Mesenchymal stem cell (in vitro differentiated cells and primary cell): ENCODE measurements at regions not wholly inside any gene's neighbourhood (a gene's known extent, or its start where the extent isn't known, plus 50 kb on each side); places are given as distances from the start of the nearest gene placed in this dataset.

Experiments used
- DNase-seq: peaks from one replicate; pipeline ENCODE4 v3.0.0-alpha.2; 2013
- H2AFZ ChIP-seq: one replicate; pipeline ENCODE4 v1.6.1; 2013; ENCODE audit warnings: low read depth, mild to moderate bottlenecking, control low read depth, inconsistent platforms, low read length, moderate library complexity
- H2AK5ac ChIP-seq: 2 replicates; pipeline ENCODE4 v1.6.1; 2013; ENCODE audit warnings: low read length, moderate library complexity, mild to moderate bottlenecking, inconsistent platforms; ENCODE audit not compliant: severe bottlenecking
- H2BK120ac ChIP-seq: one replicate; pipeline ENCODE4 v1.6.1; 2013; ENCODE audit warnings: low read depth, mild to moderate bottlenecking, inconsistent platforms, low read length, moderate library complexity
- H2BK12ac ChIP-seq, 2 experiments: one replicate each; pipeline ENCODE4 v1.6.1; 2013; ENCODE audit warnings: inconsistent platforms in 2 of 2, low read length in 2 of 2, mild to moderate bottlenecking in 2 of 2, moderate library complexity in 2 of 2, control low read depth in 1 of 2
- H2BK15ac ChIP-seq: one replicate; pipeline ENCODE4 v1.6.1; 2013; ENCODE audit warnings: mild to moderate bottlenecking, low read depth, inconsistent platforms; ENCODE audit not compliant: poor library complexity, severe bottlenecking
- H2BK5ac ChIP-seq: 2 replicates; pipeline ENCODE4 v1.6.1; 2013; ENCODE audit warnings: low read depth, mild to moderate bottlenecking, low read length, control low read depth, inconsistent platforms; ENCODE audit not compliant: poor library complexity, severe bottlenecking
- H3K14ac ChIP-seq, 2 experiments: one replicate each; pipeline ENCODE4 v1.6.1; 2013; ENCODE audit warnings: inconsistent platforms in 2 of 2, low read length in 2 of 2, control low read depth in 1 of 2, mild to moderate bottlenecking in 1 of 2, moderate library complexity in 1 of 2
- H3K18ac ChIP-seq, 2 experiments: one replicate each; pipeline ENCODE4 v1.6.1; 2013; ENCODE audit warnings: inconsistent platforms in 2 of 2, low read length in 2 of 2, control low read depth in 1 of 2, low read depth in 1 of 2, mild to moderate bottlenecking in 1 of 2
- H3K23ac ChIP-seq, 2 experiments: one replicate each; pipeline ENCODE4 v1.6.1; 2013; ENCODE audit warnings: inconsistent platforms in 2 of 2, low read length in 2 of 2, mild to moderate bottlenecking in 2 of 2, moderate library complexity in 2 of 2, control low read depth in 1 of 2
- H3K27ac ChIP-seq: 2 replicates; pipeline ENCODE4 v1.5.1; 2013; ENCODE audit warnings: mild to moderate bottlenecking, moderate library complexity, low read length, control low read depth, inconsistent platforms; ENCODE audit not compliant: poor library complexity, severe bottlenecking
- H3K27me3 ChIP-seq, 2 experiments: 2 replicates each; pipeline versions ENCODE4 v1.6.1 to v1.7.0; 2013; ENCODE audit warnings: low read length in 2 of 2, mild to moderate bottlenecking in 2 of 2, moderate library complexity in 2 of 2, control low read depth in 1 of 2, inconsistent platforms in 1 of 2; ENCODE audit not compliant: control insufficient read depth in 1 of 2, insufficient read depth in 1 of 2
- H3K36me3 ChIP-seq, 2 experiments: 2 replicates each; pipeline versions ENCODE4 v1.6.1 to v1.7.0; 2013; ENCODE audit warnings: low read length in 2 of 2, control low read depth in 1 of 2, inconsistent platforms in 1 of 2, low read depth in 1 of 2, mild to moderate bottlenecking in 1 of 2; ENCODE audit not compliant: insufficient read depth in 2 of 2, control insufficient read depth in 1 of 2
- H3K4ac ChIP-seq, 2 experiments: one replicate each; pipeline ENCODE4 v1.6.1; 2013; ENCODE audit warnings: inconsistent platforms in 2 of 2, low read length in 2 of 2, mild to moderate bottlenecking in 2 of 2, moderate library complexity in 2 of 2, control low read depth in 1 of 2, low read depth in 1 of 2
- H3K4me1 ChIP-seq: 2 replicates; pipeline ENCODE4 v1.6.1; 2013; ENCODE audit warnings: low read depth, low read length, control low read depth; ENCODE audit not compliant: control insufficient read depth, insufficient read depth
- H3K4me2 ChIP-seq: 2 replicates; pipeline ENCODE4 v1.6.1; 2013; ENCODE audit warnings: low read length, mild to moderate bottlenecking, inconsistent platforms; ENCODE audit not compliant: poor library complexity, severe bottlenecking
- H3K4me3 ChIP-seq, 2 experiments: 2 replicates each; pipeline versions ENCODE4 v1.5.1 to v1.7.0; 2013; ENCODE audit warnings: low read length in 2 of 2, mild to moderate bottlenecking in 2 of 2, control low read depth in 1 of 2, low read depth in 1 of 2; ENCODE audit not compliant: insufficient read depth in 1 of 2
- H3K79me1 ChIP-seq: replicated peaks from 2 replicates; pipeline ENCODE4 v1.6.1; 2013; ENCODE audit warnings: mild to moderate bottlenecking, control low read depth, low read length, inconsistent platforms; ENCODE audit not compliant: poor library complexity, severe bottlenecking
- H3K9ac ChIP-seq: 2 replicates; pipeline ENCODE4 v1.7.0; 2013; ENCODE audit warnings: mild to moderate bottlenecking, low read length, moderate library complexity
- H3K9me3 ChIP-seq: 2 replicates; pipeline ENCODE4 v1.7.0; 2013; ENCODE audit warnings: mild to moderate bottlenecking, low read length; ENCODE audit not compliant: control insufficient read depth
- H4K8ac ChIP-seq: one replicate; pipeline ENCODE4 v1.6.1; 2013; ENCODE audit warnings: inconsistent platforms, mild to moderate bottlenecking, low read length, moderate library complexity
- H4K91ac ChIP-seq: one replicate; pipeline ENCODE4 v1.6.1; 2013; ENCODE audit warnings: mild to moderate bottlenecking, low read length, inconsistent platforms
- WGBS: methylation state at CpG from one replicate; pipeline ENCODE4 v1.1.7; 2013; ENCODE audit warnings: mixed read lengths; 5-methylcytosine and 5-hydroxymethylcytosine counted together

- WGBS: no CpG with 5 or more reads among the region's 1 CpG
- Histone ChIP-seq H3K27me3 (no peaks in the 10 kb centered on the region), H3K79me1 (no peaks in the 10 kb centered on the region), H2AFZ (no peak overlapping the region), H3K23ac (no peak overlapping the region), H2BK15ac (no peak overlapping the region), H3K14ac (no peak overlapping the region), H2BK120ac (no peak overlapping the region), H2BK12ac (peak overlapping the region in 1 of 2 experiments; percentile 22), H3K4me1 (peaks cover 5% of the 10 kb centered on the region), H2AK5ac (no peak overlapping the region), H4K8ac (no peak overlapping the region), H2BK5ac (no peak overlapping the region), H4K91ac (no peak overlapping the region), H3K27ac (no peak overlapping the region), H3K18ac (no peak overlapping the region), H3K4me3 (no peak overlapping the region), H3K9me3 (no peaks in the 10 kb centered on the region), H3K4me2 (no peak overlapping the region), H3K4ac (no peak overlapping the region), H3K9ac (no peak overlapping the region), H3K36me3 (no peaks in the 10 kb centered on the region)
- DNase-seq: peak; percentile 6
Observed at GRCh38 chr10:4355350-4355749, 470.7 kb upstream of the AKR1E2 start.

- H3K79me1 ChIP-seq: no peaks in the 10 kb centered on the region
- H3K9ac ChIP-seq: peak overlapping the region; percentile 73
- H3K4me1 ChIP-seq: peaks cover 5% of the 10 kb centered on the region
- H3K27ac ChIP-seq: peak overlapping the region; percentile 43
- H4K8ac ChIP-seq: no peak overlapping the region
- no peaks in the 10 kb centered on the region for H3K27me3 ChIP-seq
- no peak overlapping the region for H3K23ac ChIP-seq
- H3K4me3 ChIP-seq: no peak overlapping the region
- no peak overlapping the region for H4K91ac ChIP-seq
- H2BK5ac ChIP-seq: no peak overlapping the region
- H3K9me3 ChIP-seq: no peaks in the 10 kb centered on the region
- no peak overlapping the region for H2AFZ ChIP-seq
- peak overlapping the region in 1 of 2 experiments; percentile 37 for H3K18ac ChIP-seq
- peak overlapping the region in 1 of 2 experiments; percentile 83 for H2BK12ac ChIP-seq
- H3K14ac ChIP-seq: peak overlapping the region in 1 of 2 experiments; percentile 55
- peak overlapping the region; percentile 8 for H3K4me2 ChIP-seq
- no peak overlapping the region for H2BK120ac ChIP-seq
- DNase-seq: peak; percentile 33
- WGBS: 58% methylated on average over 7 of the region's 7 CpGs
- no peak overlapping the region for H2AK5ac ChIP-seq
- no peak overlapping the region for H2BK15ac ChIP-seq
- H3K36me3 ChIP-seq: no peaks in the 10 kb centered on the region
- no peak overlapping the region for H3K4ac ChIP-seq
Observed at GRCh38 chr10:4354382-4354812, 471.6 kb upstream of the AKR1E2 start.

GRCh38 chr10:4353964-4354363 lies 472.0 kb upstream of the AKR1E2 start:
- peak; percentile 34 for DNase-seq
- H3K27ac ChIP-seq: peak overlapping the region; percentile 43
- H3K36me3 ChIP-seq: no peaks in the 10 kb centered on the region
- H2BK5ac ChIP-seq: no peak overlapping the region
- no peaks in the 10 kb centered on the region for H3K27me3 ChIP-seq
- H4K8ac ChIP-seq: no peak overlapping the region
- H2BK15ac ChIP-seq: no peak overlapping the region
- WGBS: 0% methylated on average over 1 of the region's 1 CpG
- no peak overlapping the region for H4K91ac ChIP-seq
- no peaks in the 10 kb centered on the region for H3K9me3 ChIP-seq
- no peaks in the 10 kb centered on the region for H3K79me1 ChIP-seq
- H2BK12ac ChIP-seq: no peak overlapping the region
- H3K4ac ChIP-seq: no peak overlapping the region
- H3K14ac ChIP-seq: no peak overlapping the region
- H3K18ac ChIP-seq: no peak overlapping the region
- H2AK5ac ChIP-seq: no peak overlapping the region
- no peak overlapping the region for H3K4me3 ChIP-seq
- H3K23ac ChIP-seq: no peak overlapping the region
- H3K4me2 ChIP-seq: no peak overlapping the region
- H2BK120ac ChIP-seq: no peak overlapping the region
- H3K4me1 ChIP-seq: peaks cover 4% of the 10 kb centered on the region
- no peak overlapping the region for H2AFZ ChIP-seq
- H3K9ac ChIP-seq: peak overlapping the region; percentile 73

- no peak overlapping the region for H3K18ac ChIP-seq
- WGBS: 72% methylated on average over 9 of the region's 11 CpGs
- H3K4me2 ChIP-seq: no peak overlapping the region
- no peaks in the 10 kb centered on the region for H3K27me3 ChIP-seq
- H2BK12ac ChIP-seq: peak overlapping the region; percentile 6 to 75
- H2AFZ ChIP-seq: no peak overlapping the region
- H2AK5ac ChIP-seq: peak overlapping the region; percentile 8
- peak overlapping the region in 1 of 2 experiments; percentile 26 for H3K4me3 ChIP-seq
- no peak overlapping the region for H2BK5ac ChIP-seq
- H3K79me1 ChIP-seq: no peaks in the 10 kb centered on the region
- no peaks in the 10 kb centered on the region for H3K9me3 ChIP-seq
- H4K8ac ChIP-seq: no peak overlapping the region
- H3K27ac ChIP-seq: peak overlapping the region; percentile 11
- H3K4ac ChIP-seq: no peak overlapping the region
- H3K36me3 ChIP-seq: no peaks in the 10 kb centered on the region
- no peak overlapping the region for H3K14ac ChIP-seq
- H3K4me1 ChIP-seq: peaks cover 4% of the 10 kb centered on the region
- H2BK120ac ChIP-seq: no peak overlapping the region
- H2BK15ac ChIP-seq: no peak overlapping the region
- no peak overlapping the region for H3K23ac ChIP-seq
- no peak overlapping the region for H4K91ac ChIP-seq
- peak; percentile 39 for DNase-seq
- H3K9ac ChIP-seq: peak overlapping the region; percentile 73
Observed at GRCh38 chr10:4353059-4353655, 472.9 kb upstream of the AKR1E2 start.
